Mammary epithelial cell (primary cell): ENCODE measurements at regions not wholly inside any gene's neighbourhood (a gene's known extent, or its start where the extent isn't known, plus 50 kb on each side); places are given as distances from the start of the nearest gene placed in this dataset.

Source experiments
- EZH2 ChIP-seq: IDR thresholded peaks from 2 replicates; pipeline ENCODE4 v1.6.1; 2012; ENCODE audit warnings: low read length, inconsistent platforms, borderline replicate concordance
- TF ChIP-seq, protein P1 (sequence below), 2 donors: IDR thresholded peaks in 1 of 2; conservative IDR thresholded peaks in 1 of 2; 2 replicates each; pipeline ENCODE4 v1.5.1; 2011 to 2012; ENCODE audit warnings: inconsistent platforms in 2 of 2, low read length in 2 of 2, mild to moderate bottlenecking in 2 of 2, control low read depth in 1 of 2, low read depth in 1 of 2; ENCODE audit not compliant: insufficient read depth in 1 of 2; ENCODE audit errors: extremely low read depth in 1 of 2

DNA sequence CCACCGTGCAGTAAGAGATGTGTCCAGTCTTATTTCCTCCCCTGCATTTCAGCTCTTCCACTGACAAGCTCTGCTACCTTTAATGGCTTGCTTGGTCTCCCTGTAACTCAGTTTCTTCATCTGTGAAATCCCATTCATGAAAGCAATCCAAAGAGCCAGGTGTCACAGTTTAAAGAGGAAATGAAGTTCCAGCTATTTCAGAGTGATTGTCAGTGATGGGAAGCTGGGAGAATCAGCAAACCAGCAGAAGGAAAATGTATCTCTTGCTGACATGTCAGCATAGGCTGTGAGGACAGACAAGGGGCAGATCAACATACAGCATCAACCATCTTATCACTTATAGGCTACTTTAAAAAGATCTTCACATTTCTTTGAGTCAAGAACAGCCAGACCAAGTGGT is 445.3 kb downstream of the ADRA2A start:
- no peak for TF ChIP-seq EZH2
- TF ChIP-seq, protein P1, sequence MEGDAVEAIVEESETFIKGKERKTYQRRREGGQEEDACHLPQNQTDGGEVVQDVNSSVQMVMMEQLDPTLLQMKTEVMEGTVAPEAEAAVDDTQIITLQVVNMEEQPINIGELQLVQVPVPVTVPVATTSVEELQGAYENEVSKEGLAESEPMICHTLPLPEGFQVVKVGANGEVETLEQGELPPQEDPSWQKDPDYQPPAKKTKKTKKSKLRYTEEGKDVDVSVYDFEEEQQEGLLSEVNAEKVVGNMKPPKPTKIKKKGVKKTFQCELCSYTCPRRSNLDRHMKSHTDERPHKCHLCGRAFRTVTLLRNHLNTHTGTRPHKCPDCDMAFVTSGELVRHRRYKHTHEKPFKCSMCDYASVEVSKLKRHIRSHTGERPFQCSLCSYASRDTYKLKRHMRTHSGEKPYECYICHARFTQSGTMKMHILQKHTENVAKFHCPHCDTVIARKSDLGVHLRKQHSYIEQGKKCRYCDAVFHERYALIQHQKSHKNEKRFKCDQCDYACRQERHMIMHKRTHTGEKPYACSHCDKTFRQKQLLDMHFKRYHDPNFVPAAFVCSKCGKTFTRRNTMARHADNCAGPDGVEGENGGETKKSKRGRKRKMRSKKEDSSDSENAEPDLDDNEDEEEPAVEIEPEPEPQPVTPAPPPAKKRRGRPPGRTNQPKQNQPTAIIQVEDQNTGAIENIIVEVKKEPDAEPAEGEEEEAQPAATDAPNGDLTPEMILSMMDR (conservative IDR thresholded peaks at IDR 0.05 in 1 of 2, IDR thresholded peaks at IDR 0.05 in 1 of 2; ENCODE audit: extremely low read depth in 1 of 2, insufficient read depth in 1 of 2, low read depth in 1 of 2, low read length in 2 of 2): no peak
